Testis (tissue), 2 donors: ENCODE measurements at regions not wholly inside any gene's neighbourhood (a gene's known extent, or its start where the extent isn't known, plus 50 kb on each side); places are given as distances from the start of the nearest gene placed in this dataset.
"Not testable (repeated sequence)": the region's sequence is repeated elsewhere in the genome, so short reads cannot be mapped to it uniquely, and the experiment has no call there.

Experiments used
- DNase-seq: peaks from one replicate; pipeline ENCODE4 v3.0.0-alpha.2; 2019
- H3K27ac ChIP-seq, 2 donors: fragments of 200-600 bp; sonication (generic); one replicate each; pipeline ENCODE4 v1.5.1; 2019
- H3K27me3 ChIP-seq: fragments of 200-600 bp; sonication (generic); one replicate; pipeline ENCODE4 v1.5.1; 2019
- H3K36me3 ChIP-seq: fragments of 200-600 bp; sonication (generic); one replicate; pipeline ENCODE4 v1.5.1; 2017; ENCODE audit warnings: low read depth; ENCODE audit errors: missing control alignments
- H3K4me1 ChIP-seq: fragments of 200-600 bp; sonication (generic); one replicate; pipeline ENCODE4 v1.5.1; 2019
- H3K4me3 ChIP-seq, 2 donors: fragments of 200-600 bp; sonication (generic); one replicate each; pipeline ENCODE4 v1.5.1; 2017 to 2019
- H3K9me3 ChIP-seq: fragments of 200-600 bp; sonication (generic); one replicate; pipeline ENCODE4 v1.5.1; 2017
- POLR2A ChIP-seq: fragments of 450-650 bp; IDR thresholded peaks from one replicate; pipeline ENCODE4 v1.6.1; 2017; ENCODE audit warnings: antibody characterized with exemption, mild to moderate bottlenecking, moderate library complexity
- WGBS, 2 donors: methylation state at CpG; one replicate each; pipeline ENCODE4 v1.1.5; 2018; 5-methylcytosine and 5-hydroxymethylcytosine counted together
- intact Hi-C: fragments of 100-400 bp; cut with DNase I; formaldehyde crosslinking; loops from one replicate; pipeline ENCODE4 v1.15.1; 2023; ENCODE audit warnings: low total_unique reads
- TF ChIP-seq, protein P1 (sequence below), 3 experiments: fragments of 450-650 bp in 2 of 3; fragments of 200-600 bp in 1 of 3; sonication (generic) in 1 of 3; IDR thresholded peaks; one replicate each; pipeline ENCODE4 v1.5.1; 2016 to 2019; ENCODE audit warnings: antibody characterized with exemption in 3 of 3, mild to moderate bottlenecking in 2 of 3, moderate library complexity in 1 of 3

DNA sequence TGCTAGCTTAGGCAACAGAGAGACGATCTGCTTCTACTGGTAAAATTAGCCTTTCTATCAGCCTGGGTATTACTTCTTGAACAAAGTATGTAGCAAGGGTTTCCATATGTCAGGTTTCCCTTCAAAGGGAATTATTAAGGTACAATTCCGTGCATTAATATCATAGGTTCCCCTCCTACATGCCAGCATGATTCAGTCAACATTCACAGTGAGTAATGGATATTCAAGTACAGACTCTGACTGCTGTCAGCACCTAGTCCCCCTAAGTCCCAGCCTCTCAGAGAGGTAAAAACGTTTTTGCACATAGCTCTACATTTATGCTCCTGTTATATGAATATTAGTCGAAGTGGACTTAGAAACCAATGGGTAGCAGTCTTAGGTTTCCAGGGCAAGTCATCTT is 322.4 kb upstream of the CCNG1 start:
- Histone ChIP-seq H3K9me3 (no peaks in the 10 kb centered on the region), H3K36me3 (no peaks in the 10 kb centered on the region), H3K27me3 (no peaks in the 10 kb centered on the region), H3K4me1 (no peaks in the 10 kb centered on the region), H3K4me3 (no peak overlapping the region), H3K27ac (no peak overlapping the region)
- no peak for DNase-seq
- TF ChIP-seq POLR2A, result no peak
- TF ChIP-seq, protein P1, sequence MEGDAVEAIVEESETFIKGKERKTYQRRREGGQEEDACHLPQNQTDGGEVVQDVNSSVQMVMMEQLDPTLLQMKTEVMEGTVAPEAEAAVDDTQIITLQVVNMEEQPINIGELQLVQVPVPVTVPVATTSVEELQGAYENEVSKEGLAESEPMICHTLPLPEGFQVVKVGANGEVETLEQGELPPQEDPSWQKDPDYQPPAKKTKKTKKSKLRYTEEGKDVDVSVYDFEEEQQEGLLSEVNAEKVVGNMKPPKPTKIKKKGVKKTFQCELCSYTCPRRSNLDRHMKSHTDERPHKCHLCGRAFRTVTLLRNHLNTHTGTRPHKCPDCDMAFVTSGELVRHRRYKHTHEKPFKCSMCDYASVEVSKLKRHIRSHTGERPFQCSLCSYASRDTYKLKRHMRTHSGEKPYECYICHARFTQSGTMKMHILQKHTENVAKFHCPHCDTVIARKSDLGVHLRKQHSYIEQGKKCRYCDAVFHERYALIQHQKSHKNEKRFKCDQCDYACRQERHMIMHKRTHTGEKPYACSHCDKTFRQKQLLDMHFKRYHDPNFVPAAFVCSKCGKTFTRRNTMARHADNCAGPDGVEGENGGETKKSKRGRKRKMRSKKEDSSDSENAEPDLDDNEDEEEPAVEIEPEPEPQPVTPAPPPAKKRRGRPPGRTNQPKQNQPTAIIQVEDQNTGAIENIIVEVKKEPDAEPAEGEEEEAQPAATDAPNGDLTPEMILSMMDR (IDR thresholded peaks at IDR 0.05), result no peak
- intact Hi-C loops, result no loop called here
- WGBS, 2 donors, result 61 to 74% methylated on average over 4 of the region's 4 CpGs

DNA sequence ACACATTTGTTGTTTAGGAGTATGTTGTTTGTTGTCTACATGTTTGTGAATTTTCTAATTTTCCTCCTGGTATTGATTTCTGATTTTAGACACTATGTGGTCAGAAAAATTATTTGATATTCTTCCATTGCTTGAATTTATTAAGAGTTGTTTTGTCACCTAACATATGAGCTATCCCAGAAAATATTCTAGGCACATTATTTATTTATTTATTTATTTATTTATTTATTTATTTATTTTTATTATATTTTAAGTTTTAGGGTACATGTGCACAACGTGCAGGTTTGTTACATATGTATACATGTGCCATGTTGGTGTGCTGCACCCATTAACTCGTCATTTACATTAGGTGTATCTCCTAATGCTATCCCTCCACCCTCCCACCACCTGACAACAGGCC is 320.8 kb upstream of the CCNG1 start:
- DNase-seq, intact Hi-C loops, H3K27me3 ChIP-seq, H3K36me3 ChIP-seq, H3K4me1 ChIP-seq, H3K4me3 ChIP-seq, H3K27ac ChIP-seq, H3K9me3 ChIP-seq: not testable (repeated sequence)
- WGBS, 2 donors, result 85 to 91% methylated on average over 2 of the region's 2 CpGs

- no peak for DNase-seq
These were observed 303.3 kb upstream of the CCNG1 start for GRCh38 chr5:163134061-163134460.

DNA sequence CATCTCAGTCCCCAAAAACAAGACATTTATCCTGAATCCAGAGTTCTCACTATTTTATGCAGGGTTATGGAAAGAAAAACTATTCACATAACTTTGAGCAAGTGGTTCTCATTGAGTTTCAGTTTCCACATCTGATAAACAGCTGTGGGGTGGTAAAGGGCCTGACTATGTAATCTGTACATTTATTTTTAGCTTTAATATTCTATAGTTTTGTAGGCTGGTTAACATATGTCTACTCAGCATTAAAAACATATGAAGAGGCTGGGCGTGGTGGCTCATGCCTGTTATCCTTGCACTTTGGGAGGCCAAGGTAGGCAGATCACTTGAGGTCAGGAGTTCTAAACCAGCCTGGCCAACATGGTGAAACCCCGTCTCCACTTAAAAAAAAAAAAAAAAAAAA is 301.5 kb upstream of the CCNG1 start:
- Histone ChIP-seq H3K27me3 (no peaks in the 10 kb centered on the region), H3K9me3 (no peaks in the 10 kb centered on the region), H3K27ac (no peak overlapping the region), H3K36me3 (no peaks in the 10 kb centered on the region), H3K4me1 (no peaks in the 10 kb centered on the region), H3K4me3 (no peak overlapping the region)
- intact Hi-C loops, result no loop called here
- 71 to 85% methylated on average over 2 of the region's 2 CpGs for WGBS, 2 donors
- DNase-seq, result no peak
- TF ChIP-seq, protein P1 (IDR thresholded peaks at IDR 0.05), result no peak
- no peak for TF ChIP-seq POLR2A

More at GRCh38 chr5:163134061-163134460, 303.3 kb upstream of the CCNG1 start:
- no peak overlapping the region for H3K27ac ChIP-seq
- H3K27me3 ChIP-seq, result no peaks in the 10 kb centered on the region
- no peaks in the 10 kb centered on the region for H3K9me3 ChIP-seq
- H3K36me3 ChIP-seq, result no peaks in the 10 kb centered on the region
- intact Hi-C loops, result no loop called here
- no peaks in the 10 kb centered on the region for H3K4me1 ChIP-seq
- no peak overlapping the region for H3K4me3 ChIP-seq
- TF ChIP-seq POLR2A, result no peak
- TF ChIP-seq, protein P1 (IDR thresholded peaks at IDR 0.05), result no peak

- no peak for DNase-seq
- Histone ChIP-seq H3K27me3 (no peaks in the 10 kb centered on the region), H3K4me3 (no peak overlapping the region), H3K4me1 (no peaks in the 10 kb centered on the region), H3K9me3 (no peaks in the 10 kb centered on the region), H3K27ac (no peak overlapping the region), H3K36me3 (no peaks in the 10 kb centered on the region)
- TF ChIP-seq POLR2A, result no peak
- TF ChIP-seq, protein P1 (IDR thresholded peaks at IDR 0.05), result no peak
- intact Hi-C loops, result no loop called here
These were observed 275.9 kb upstream of the CCNG1 start for GRCh38 chr5:163161512-163161911.
